NT2/D1 (cell line): ENCODE measurements at regions not wholly inside any gene's neighbourhood (a gene's known extent, or its start where the extent isn't known, plus 50 kb on each side); places are given as distances from the start of the nearest gene placed in this dataset.

Experiments used
- YY1 ChIP-seq: IDR thresholded peaks from 2 replicates; pipeline ENCODE4 v1.6.1; 2011; ENCODE audit not compliant: insufficient read length, insufficient read depth
- ZNF274 ChIP-seq: IDR thresholded peaks from 2 replicates; pipeline ENCODE4 v1.6.1; 2011; ENCODE audit warnings: mild to moderate bottlenecking, low read depth, low read length

- TF ChIP-seq ZNF274 (no peak), YY1 (no peak)
Measured at GRCh38 chr21:38980416-38981313, 174.9 kb downstream of the ETS2 start.
